T follicular helper cell (primary cell): ENCODE measurements at regions not wholly inside any gene's neighbourhood (a gene's known extent, or its start where the extent isn't known, plus 50 kb on each side); places are given as distances from the start of the nearest gene placed in this dataset.

Experiments
- DNase-seq: peaks from one replicate; pipeline ENCODE4 v3.0.0-alpha.2; 2020; ENCODE audit warnings: low read depth

DNA sequence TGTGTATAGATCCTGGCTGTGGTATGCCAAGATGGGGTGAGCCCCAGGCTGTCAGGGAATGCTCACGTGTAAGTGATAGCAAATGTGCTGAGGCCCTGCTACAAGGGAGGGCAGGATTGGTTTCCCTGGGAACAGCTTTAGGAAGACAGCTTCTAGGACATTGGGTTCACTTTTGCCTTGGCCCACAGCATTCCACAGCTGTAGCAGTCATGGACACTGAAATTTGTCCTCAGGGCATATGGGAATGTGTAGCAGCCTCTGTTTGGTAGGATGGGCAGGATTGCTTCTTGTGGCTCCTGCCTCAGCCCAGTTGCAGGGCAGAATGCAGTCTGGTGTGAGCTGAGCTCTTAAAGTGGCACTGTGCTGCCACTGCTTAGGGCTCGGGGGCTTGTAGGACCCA is 1061.7 kb upstream of the WWC1 start:
- DNase-seq = no peak

DNA sequence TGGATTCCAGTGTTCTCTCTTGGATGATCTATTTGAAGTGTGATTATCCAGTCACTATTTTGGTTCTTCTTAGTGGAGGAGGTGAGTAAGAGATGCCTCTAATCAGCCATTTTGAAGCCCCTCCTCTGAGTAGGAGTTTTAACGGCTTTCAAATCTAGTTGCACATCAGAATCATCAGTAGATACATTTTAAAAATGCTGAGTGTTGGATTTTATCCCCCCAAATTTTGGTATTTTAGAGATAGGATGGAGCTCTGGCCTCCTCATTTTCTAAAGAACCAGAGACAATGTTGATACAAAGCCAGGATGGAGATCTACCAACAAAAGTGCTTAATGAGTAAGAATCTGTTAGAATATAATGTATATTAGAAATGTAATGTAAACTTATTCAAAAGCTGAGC is 1061.0 kb upstream of the WWC1 start:
- DNase-seq = no peak

DNA sequence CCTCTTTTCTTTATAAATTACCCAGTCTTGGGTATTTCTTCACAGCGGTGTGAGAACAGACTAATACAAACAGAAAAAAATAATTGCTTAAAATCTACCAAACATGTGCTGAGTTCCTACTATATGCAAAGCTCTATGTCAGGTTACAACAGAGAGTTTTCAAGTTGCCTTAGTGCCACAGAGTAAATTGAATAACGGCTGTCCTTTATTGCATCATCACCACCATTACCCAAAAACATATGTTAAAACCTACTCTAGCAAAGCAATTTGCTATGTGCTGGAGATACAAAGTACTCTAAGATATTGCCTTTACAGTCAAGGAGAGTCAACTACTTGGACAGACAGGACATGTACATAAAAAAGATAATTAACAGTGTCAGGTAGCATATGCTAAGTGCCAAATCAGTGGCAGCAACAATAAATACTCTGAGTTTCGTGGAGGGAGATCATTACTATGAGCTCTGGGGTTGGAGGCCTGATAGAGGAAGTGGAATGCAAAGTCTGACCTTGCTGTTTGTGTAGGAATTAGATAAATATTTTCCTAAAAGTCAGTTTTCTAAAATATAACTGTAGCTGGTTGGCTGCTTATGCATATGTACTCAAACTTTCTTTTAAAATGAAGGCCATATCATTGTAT is 1058.7 kb upstream of the WWC1 start:
- no peak for DNase-seq

DNA sequence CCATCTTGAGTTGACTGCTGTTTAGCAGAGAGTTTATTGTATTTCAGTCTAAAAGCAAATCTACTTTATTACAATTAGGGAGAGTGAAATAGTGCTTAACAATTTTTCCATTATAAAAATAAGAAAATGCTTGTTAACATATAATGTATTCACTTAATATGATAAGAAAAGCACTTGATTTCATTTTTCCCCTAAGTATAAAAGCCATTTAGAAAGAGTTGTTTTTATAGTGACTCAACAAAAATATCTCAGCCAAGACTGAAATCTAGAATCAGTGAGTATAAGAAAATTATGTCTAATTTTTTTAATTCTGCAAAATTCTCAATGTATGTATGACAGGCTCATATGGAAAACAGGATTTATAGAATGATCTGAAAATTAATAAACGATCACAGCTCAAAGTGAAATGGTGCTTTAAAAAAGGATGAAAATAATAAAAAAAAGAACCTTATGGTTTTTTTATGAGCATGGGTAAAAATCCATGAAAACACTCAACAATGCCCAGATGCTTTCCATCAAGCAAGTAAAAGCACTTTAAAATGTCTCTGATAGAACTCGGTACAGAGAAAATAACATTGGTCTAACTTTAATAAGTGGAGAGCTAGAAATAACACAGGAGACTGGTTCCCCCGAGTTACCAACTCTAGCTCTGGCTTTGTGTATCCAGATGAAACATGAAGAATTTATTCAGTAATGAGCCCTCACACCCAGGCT is 1057.8 kb upstream of the WWC1 start:
- DNase-seq = no peak

GRCh38 chr5:167241436-167242067 is 1049.9 kb upstream of the WWC1 start:
- no peak for DNase-seq

DNA sequence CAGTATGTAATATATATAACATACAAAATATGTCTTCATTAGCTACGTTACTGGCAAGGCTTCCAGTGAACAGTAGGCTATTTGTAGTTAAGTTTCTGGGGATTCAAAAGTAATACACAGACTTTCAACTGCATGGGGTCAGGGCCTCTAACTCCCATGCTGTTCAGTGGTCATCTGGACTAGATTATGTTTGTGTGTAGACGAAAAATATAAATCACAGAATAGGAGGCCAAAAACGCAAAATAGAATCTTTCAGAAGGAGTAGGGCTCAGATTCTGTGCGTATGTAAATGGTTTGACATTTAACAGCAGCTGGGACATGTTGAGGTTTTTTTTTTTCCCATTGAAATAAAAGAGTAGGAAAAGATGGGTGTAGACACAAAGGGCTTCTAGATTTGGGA is 1048.7 kb upstream of the WWC1 start:
- no peak for DNase-seq

DNA sequence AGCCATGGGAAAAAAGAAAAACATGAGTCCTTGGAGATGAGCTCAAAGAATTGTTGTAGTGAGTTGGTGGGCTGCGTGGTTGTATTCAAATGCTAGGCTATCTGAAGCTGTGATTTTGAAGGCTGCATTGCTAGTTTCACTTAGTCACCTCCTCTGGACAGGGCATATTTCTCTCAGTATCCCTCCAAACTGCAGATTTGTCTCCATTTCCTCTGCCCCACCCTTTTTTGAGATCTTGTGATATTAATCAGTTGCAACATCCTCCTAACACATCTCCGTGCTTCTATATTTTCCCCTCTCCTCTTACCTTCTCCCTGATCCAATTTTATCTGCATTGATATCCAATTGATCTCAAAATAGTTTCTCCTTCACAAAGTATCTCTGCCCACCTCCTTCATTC is 1048.0 kb upstream of the WWC1 start:
- no peak for DNase-seq

DNA sequence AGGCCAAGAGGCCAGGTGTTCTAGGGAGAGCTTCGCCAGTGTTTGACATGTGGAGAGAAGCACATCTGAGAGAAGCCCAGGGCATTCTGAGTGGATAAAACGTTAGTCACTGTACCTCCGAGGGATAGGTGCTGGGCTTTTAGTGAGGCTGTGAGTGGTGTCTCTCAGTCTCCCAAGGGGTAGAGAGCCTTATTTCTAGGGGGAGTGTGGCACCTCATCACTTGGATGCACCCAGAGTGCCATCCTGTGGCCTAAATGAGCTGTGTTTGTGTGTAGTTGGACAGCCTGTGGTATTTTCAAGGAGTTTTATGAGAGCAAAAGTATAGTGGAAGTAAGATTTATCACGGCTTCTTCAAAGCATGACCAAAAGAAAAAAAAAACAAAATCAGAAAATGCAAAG is 1046.9 kb upstream of the WWC1 start:
- no peak for DNase-seq

DNA sequence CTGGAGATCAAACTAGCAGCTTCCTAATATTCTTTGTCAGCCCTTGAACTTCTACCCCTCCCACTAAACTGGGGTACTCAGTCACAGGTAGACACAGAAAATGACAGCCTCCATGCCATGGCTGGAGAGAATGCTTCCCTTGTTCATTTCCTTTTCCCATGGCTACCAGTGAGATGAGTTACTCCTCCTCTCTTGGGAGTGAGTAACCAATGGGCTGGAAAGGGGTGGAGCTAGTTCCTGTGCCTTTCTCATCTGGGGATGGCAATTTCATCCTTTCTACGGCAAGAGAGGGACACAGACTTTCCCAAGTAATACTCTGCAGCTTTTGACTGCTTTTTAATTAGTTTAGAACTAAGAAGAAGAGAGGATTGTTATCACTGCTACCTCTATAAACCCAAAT is 1045.6 kb upstream of the WWC1 start:
- DNase-seq = no peak

DNA sequence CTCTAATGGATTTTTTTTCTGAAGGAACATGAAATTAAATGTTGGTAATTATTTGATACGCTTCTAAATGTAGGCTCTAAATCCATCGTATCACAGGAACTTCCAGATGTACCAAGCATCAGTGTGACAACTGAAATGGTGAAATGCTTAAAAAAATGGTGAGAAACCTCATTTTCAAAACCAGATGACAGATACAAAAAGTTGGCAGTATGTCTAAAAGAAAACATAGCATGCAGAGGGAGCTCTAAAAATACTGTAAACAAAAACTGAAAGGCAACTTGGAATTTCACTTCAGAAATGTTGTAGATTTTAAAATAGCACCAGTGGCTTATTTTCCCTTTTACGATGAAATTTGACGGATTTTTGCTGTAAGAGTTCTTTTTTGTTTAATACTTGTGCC is 1043.6 kb upstream of the WWC1 start:
- no peak for DNase-seq

DNA sequence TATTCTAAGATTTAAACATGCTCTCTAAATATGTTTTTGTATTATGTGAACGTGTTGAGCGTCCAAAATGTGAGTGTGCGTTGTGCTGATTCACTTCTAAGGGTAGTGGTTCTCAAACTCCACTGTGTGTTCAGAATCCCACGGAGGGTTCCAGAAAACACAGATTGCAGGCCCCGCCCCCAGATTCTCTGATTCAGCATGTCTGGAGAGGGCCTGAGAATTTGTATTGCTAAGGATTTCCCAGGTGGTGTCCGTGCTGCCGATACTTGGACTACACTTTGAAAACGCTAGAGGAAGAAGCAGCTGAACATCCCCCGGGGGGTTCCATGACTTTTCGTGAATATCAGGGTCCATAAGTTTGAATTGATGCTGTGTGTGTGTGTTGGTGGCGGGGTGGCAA is 1043.2 kb upstream of the WWC1 start:
- no peak for DNase-seq

DNA sequence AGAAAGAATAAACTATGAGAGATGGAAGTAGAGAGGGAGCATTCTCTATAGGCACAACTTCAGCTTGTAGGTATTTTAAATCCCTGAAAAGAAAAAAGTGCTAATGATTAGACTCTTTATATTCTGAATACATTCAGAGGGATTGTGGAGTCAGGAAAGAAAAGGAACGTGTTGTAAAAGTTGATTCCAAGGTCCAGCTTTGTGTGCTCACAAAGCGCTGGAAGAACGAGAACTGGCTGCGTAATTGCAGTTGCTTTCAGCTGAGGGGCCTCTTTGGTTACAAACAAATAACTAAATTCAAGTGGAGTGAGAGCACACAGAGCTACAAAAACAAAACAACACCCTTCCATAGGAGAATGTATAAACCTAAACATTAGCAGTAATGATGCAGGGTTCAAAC is 1040.4 kb upstream of the WWC1 start:
- no peak for DNase-seq

DNA sequence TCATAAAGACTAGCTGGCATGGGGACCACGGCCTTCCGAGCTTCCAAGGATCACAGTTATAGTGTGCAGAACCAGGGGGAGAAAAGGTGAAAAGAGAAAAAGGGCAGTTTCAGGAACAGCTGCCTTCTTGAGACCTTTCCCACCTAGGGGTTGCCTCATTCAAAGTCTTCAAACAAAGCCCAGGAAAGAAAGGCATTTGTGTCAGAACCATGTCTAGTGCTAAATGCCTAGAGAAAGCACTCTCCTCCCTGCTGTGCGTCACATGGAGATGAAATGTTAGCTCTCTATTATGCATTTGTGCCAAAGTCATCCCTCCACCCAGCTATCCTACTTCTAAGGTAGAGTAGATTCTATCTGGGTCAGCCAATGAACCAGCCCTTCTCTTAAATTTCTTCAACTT is 1037.3 kb upstream of the WWC1 start:
- no peak for DNase-seq

DNA sequence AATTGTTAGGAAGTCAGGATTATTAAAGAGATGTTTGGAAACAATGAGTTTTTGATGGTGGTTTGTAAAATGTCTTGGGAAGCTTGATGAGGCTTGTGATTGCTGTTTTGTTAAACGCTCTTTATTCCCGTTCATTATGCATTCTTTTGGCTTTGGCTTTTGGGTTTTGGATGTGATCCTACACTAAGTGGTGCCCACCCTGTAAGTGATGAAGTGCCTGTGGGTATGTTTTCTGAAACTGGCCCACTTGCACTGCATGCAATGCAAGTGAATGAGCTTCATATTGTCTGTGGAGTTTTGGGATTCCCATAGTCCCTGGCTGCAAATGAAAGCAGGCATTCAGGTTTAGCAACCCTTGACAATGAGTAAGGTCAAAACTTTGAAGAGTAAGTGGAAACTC is 1035.5 kb upstream of the WWC1 start:
- DNase-seq = no peak

GRCh38 chr5:167259806-167260205 is 1031.6 kb upstream of the WWC1 start:
- DNase-seq = no peak

DNA sequence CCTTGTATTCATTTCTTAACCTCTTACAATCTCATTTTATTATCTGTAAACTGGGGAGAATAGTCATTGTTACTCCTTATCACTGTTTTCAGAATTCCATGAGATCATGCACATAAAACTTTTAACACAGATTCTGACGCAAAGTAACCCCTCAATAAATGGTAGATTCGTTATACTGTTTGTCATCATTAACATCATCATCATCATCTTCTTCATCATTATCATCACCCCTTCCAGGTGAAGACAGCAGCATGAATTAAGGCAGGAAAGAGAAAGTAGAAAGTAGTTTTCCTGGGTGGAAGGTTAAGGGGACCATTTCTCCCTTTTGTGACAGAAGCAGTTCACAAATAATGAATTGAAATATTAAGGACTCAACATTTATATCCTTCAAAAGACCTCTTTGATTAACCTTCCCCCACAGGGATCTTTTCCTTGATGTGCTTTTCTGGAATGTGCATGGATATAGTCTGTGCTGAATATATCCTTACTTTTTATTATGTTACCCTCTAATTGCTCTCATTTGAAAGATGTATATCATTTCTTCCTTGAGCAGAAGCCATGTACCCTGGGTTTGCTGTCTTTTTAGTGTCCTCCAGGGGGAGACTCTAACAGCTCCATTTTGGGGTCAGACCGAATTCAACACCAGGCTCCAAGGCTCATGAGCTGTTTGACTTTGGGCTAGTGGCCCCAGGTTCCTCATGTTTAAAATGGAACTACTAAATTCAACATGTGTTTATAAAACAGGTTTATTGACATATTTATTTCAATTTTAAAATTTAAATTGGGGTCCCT is 1029.9 kb upstream of the WWC1 start:
- no peak for DNase-seq

- DNase-seq = no peak
Measured at GRCh38 chr5:167263185-167263584, 1028.3 kb upstream of the WWC1 start.

DNA sequence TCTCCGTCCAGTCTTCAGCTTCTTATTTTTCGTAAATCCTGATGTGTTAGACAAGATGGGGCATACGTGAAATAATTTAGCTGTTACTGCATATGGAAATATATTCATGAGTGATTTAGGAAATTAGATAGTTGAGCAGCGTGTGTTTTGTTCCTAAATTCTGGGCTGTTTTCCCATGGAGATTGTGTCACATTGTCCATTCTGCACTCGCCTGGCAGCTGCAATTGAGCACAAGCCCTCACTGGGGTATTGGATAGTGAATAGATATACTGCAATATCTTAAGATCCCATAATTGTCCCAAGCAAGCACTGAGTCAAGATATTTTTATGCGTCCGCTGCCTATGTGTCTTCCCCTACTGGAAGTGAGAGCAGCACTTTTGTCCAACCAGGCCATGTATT is 1027.1 kb upstream of the WWC1 start:
- DNase-seq = no peak

DNA sequence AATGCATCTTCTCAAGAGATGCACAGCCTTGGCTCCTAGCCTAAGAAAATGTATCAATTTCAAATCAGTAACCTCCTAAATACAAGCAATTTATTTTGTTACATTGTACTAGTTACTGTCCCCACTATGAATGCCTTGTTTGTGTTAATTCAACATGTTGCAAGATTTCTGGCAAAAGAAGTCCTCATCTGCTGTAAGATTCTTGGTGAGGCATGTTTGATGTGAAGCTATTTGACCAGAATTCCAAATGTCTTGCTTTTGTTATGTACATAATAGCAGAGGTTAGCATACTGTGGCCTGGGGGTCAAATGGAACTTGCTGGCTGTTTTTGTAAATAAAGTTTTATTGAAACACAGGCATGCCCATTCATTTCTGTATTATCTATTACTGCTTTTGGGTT is 1023.1 kb upstream of the WWC1 start:
- DNase-seq = no peak

- DNase-seq = no peak
Measured at GRCh38 chr5:167269146-167269545, 1022.3 kb upstream of the WWC1 start.

DNA sequence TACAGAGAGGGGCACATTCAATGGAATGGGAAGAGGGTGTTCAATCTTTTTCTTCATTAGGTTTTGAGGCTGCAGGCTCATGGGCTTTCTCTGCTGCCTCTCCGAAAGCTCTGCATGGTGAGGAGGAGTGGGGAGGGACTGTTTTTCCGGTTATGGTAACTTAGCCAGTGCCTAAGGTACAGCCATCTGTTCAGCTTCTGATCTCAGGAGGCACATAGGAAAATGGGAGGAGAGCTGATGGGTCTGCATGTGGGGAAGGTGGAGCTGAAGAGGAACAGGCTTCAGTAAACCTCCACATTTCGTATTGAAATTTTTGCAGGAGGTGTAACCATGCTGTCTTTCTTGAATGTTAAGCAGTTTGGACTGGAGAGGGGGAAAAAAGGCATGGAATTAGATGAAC is 1020.4 kb upstream of the WWC1 start:
- no peak for DNase-seq

- DNase-seq = no peak
Measured at GRCh38 chr5:167271511-167271910, 1019.9 kb upstream of the WWC1 start.

DNA sequence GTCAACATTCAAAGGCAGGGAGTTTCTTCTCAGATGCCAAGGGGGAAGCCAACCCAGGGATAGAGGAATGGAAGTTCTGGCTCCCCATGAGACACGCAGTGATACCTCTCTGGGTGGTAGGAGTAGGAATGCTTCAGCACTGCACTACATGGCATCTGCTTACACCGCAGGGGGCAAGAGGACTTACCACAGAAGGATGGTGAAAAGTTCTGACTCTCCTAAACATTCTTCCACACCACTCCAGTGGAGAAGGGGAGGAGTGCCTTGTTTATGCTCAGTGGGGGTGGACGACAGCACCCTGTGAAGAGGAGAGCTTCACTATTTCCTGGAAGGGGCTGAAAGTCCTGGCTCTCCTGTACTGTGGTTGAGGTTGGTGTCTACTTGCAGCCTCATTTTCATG is 1011.3 kb upstream of the WWC1 start:
- DNase-seq = no peak
